K562 (cell line): ENCODE measurements at regions not wholly inside any gene's neighbourhood (a gene's known extent, or its start where the extent isn't known, plus 50 kb on each side); places are given as distances from the start of the nearest gene placed in this dataset.

Experiments
- ATAC-seq: fragments of 200-7000 bp; cut with Tn5 transposase; 3 replicates; pipeline ENCODE4 v1.9.1; 2020; ENCODE audit warnings: moderate library complexity
- BruUV-seq: library from RNA; stranded (reverse); fragments of 400-500 nt; replicated peaks from 2 replicates; lab custom pipeline; 2021; lab: Mats Ljungman, UMichigan
- CTCF ChIA-PET: fragments of 300-600 bp; formaldehyde crosslinking; extraction: SDS; loops from one replicate; lab custom pipeline; 2021; ENCODE audit warnings: low intra/inter-chr PET ratio; lab: Yijun Ruan, JAX
- POLR2A ChIA-PET: fragments of 300-600, 350-650 bp; sonication (Branson Sonifier 250); formaldehyde crosslinking; extraction: SDS; loops from one replicate; lab custom pipeline; 2021; ENCODE audit warnings: antibody characterized with exemption, inconsistent platforms; lab: Yijun Ruan, JAX
- DNase-seq, 4 experiments: peaks; one replicate each; pipeline versions ENCODE4 v3.0.0 to v3.0.0-alpha.2; 2011 to 2018; ENCODE audit warnings: low spot score in 3 of 4, mixed read lengths in 3 of 4; ENCODE audit errors: extremely low read depth in 1 of 4
- FAIRE-seq: peaks from 2 replicates; lab custom pipeline; 2011; peaks lifted over from hg19 to GRCh38; lab: Jason Lieb, UNC
- H2AFZ ChIP-seq: 2 replicates; pipeline ENCODE4 v1.6.0; 2011; ENCODE audit warnings: low read depth, low read length, control low read depth, inconsistent platforms
- H3K27ac ChIP-seq: fragments of 200-600 bp; 3 replicates; pipeline ENCODE4 v1.8.0; 2011; ENCODE audit warnings: low read depth, mild to moderate bottlenecking, control low read depth, inconsistent platforms, low read length, moderate library complexity, mixed read lengths; ENCODE audit errors: extremely low read depth
- H3K27me3 ChIP-seq, 2 experiments: fragments of 300-600 bp in 1 of 2; 2 replicates in 1 of 2; 3 replicates in 1 of 2; pipeline versions ENCODE4 v1.6.0 to v1.8.0; 2011; ENCODE audit warnings: inconsistent platforms in 2 of 2, low read length in 2 of 2, mild to moderate bottlenecking in 1 of 2, mixed read lengths in 1 of 2, moderate library complexity in 1 of 2; ENCODE audit not compliant: control insufficient read depth in 2 of 2, insufficient read depth in 2 of 2
- H3K36me3 ChIP-seq: fragments of 300-600 bp; 3 replicates; pipeline ENCODE4 v1.8.0; 2011; ENCODE audit warnings: mild to moderate bottlenecking, low read length, inconsistent platforms; ENCODE audit not compliant: control insufficient read depth, insufficient read depth
- H3K4me1 ChIP-seq, 2 experiments: fragments of 200-600 bp in 1 of 2; replicated peaks in 1 of 2; 2 replicates in 1 of 2; 3 replicates in 1 of 2; pipeline versions ENCODE4 v1.5.1 to v1.8.0; 2011; ENCODE audit warnings: inconsistent platforms in 2 of 2, low read length in 2 of 2, mild to moderate bottlenecking in 1 of 2, mixed read lengths in 1 of 2, moderate library complexity in 1 of 2; ENCODE audit not compliant: control insufficient read depth in 2 of 2, insufficient read depth in 2 of 2
- H3K4me2 ChIP-seq: 2 replicates; pipeline ENCODE4 v1.6.1; 2011; ENCODE audit warnings: low read length, control low read depth, inconsistent platforms, mixed read lengths; ENCODE audit not compliant: insufficient read depth
- H3K4me3 ChIP-seq: fragments of 200-600 bp; sonication (generic), shearing (Covaris generic); 2 replicates; pipeline ENCODE4 v1.5.1; 2016; ENCODE audit warnings: control low read depth, inconsistent platforms
- H3K79me2 ChIP-seq: fragments of 200-600 bp; 3 replicates; pipeline ENCODE4 v1.8.0; 2011; ENCODE audit warnings: low read length, inconsistent platforms; ENCODE audit not compliant: control insufficient read depth, insufficient read depth
- H3K9ac ChIP-seq, 2 experiments: 2 replicates each; pipeline versions ENCODE4 v1.6.0 to v1.6.1; 2011; ENCODE audit warnings: low read depth in 2 of 2, low read length in 2 of 2, control low read depth in 1 of 2, inconsistent platforms in 1 of 2, mild to moderate bottlenecking in 1 of 2, mixed read lengths in 1 of 2; ENCODE audit not compliant: insufficient read depth in 1 of 2
- H3K9me1 ChIP-seq: one replicate; pipeline ENCODE4 v1.6.0; 2011; ENCODE audit warnings: inconsistent platforms, mild to moderate bottlenecking, low read length, moderate library complexity; ENCODE audit not compliant: control insufficient read depth, insufficient read depth
- H3K9me3 ChIP-seq: replicated peaks from 2 replicates; pipeline ENCODE4 v1.5.1; 2011; ENCODE audit warnings: low read depth, low read length, inconsistent platforms; ENCODE audit not compliant: control insufficient read depth, insufficient read depth
- H4K20me1 ChIP-seq: replicated peaks from 2 replicates; pipeline ENCODE4 v1.6.1; 2011; ENCODE audit warnings: low read length, inconsistent platforms, mixed read lengths; ENCODE audit not compliant: control insufficient read depth, insufficient read depth
- CC2D1A ChIP-seq: fragments of 450-650 bp; IDR thresholded peaks from 2 replicates; pipeline ENCODE4 v1.6.1; 2017; ENCODE audit warnings: mild to moderate bottlenecking
- NR2C1 ChIP-seq, 2 experiments: fragments of 450-650 bp; IDR thresholded peaks; 2 replicates each; pipeline ENCODE4 v1.6.1; 2017; ENCODE audit warnings: mild to moderate bottlenecking in 2 of 2, antibody characterized with exemption in 1 of 2, inconsistent platforms in 1 of 2, missing compliant biosample characterization in 1 of 2, missing genetic modification characterization in 1 of 2
- PHB2 ChIP-seq: fragments of 450-650 bp; IDR thresholded peaks from 2 replicates; pipeline ENCODE4 v1.6.1; 2017; ENCODE audit warnings: low read depth
- SAP30 ChIP-seq: fragments of 200-600 bp; sonication (generic); IDR thresholded peaks from 2 replicates; pipeline ENCODE4 v1.6.1; 2012; ENCODE audit warnings: borderline replicate concordance, low read depth, mild to moderate bottlenecking, moderate library complexity, low read length, control low read depth, inconsistent platforms; ENCODE audit not compliant: insufficient read depth, poor library complexity, severe bottlenecking
- SREBF1 ChIP-seq: fragments of 150-350 bp; IDR thresholded peaks from 2 replicates; pipeline ENCODE4 v1.6.1; 2014; ENCODE audit warnings: antibody characterized with exemption, low read depth, low read length, borderline replicate concordance
- STAG1 ChIP-seq: sonication (generic); formaldehyde crosslinking; IDR thresholded peaks from 2 replicates; pipeline ENCODE4 v1.5.0; 2020; ENCODE audit warnings: missing genetic modification reagents, borderline replicate concordance
- TARDBP ChIP-seq: fragments of 450-650 bp; IDR thresholded peaks from 2 replicates; pipeline ENCODE4 v1.6.1; 2016
- ZC3H4 ChIP-seq: sonication (generic); formaldehyde crosslinking; IDR thresholded peaks from 2 replicates; pipeline ENCODE4 v1.9.0; 2021; ENCODE audit warnings: missing genetic modification reagents, borderline replicate concordance
- ZNF395 ChIP-seq: fragments of 200-800 bp; sonication (Bioruptor generic); IDR thresholded peaks from 2 replicates; pipeline ENCODE4 v1.6.1; 2017; ENCODE audit warnings: missing genetic modification characterization, missing compliant biosample characterization
- WGBS: fragments of 100-300 bp; shearing (Covaris generic); methylation state at CpG from one replicate; pipeline ENCODE4 v1.1.6; 2016; ENCODE audit warnings: low coverage, mixed read lengths; ENCODE audit not compliant: insufficient coverage; ENCODE audit errors: missing lambda C conversion rate; 5-methylcytosine and 5-hydroxymethylcytosine counted together
- in situ Hi-C: fragments of 300-500 bp; cut with MboI; formaldehyde crosslinking; loops from 4 replicates; pipeline ENCODE4 v1.15.0; 2018; ENCODE audit warnings: inconsistent platforms, mixed read lengths
- intact Hi-C: fragments of 100-400 bp; cut with micrococcal nuclease; formaldehyde crosslinking; loops from 2 replicates; pipeline ENCODE4 v1.14.2; 2022
- TF ChIP-seq, protein P1 (sequence below): sonication (generic); formaldehyde crosslinking; IDR thresholded peaks from 2 replicates; pipeline ENCODE4 v1.8.1; 2022; ENCODE audit warnings: missing genetic modification reagents

- H3K4me3 ChIP-seq: no peak overlapping the region
- no peaks in the 10 kb centered on the region for H3K9me1 ChIP-seq
- POLR2A ChIA-PET: no interaction called here
- CTCF ChIA-PET: no interaction called here
- no peak overlapping the region for H3K27ac ChIP-seq
- WGBS: under 1% methylated on average over 14 of the region's 14 CpGs
- ATAC-seq (no peak), FAIRE-seq (no peak), DNase-seq (no peak)
- no peak overlapping the region for H3K9ac ChIP-seq
- H4K20me1 ChIP-seq: no peaks in the 10 kb centered on the region; the same call in 1 of the 2 replicates
- no TSS peak for BruUV-seq
- no peak overlapping the region for H3K4me2 ChIP-seq
- no peaks in the 10 kb centered on the region for H3K4me1 ChIP-seq
- H3K27me3 ChIP-seq: peaks cover 0 to 25% of the 10 kb centered on the region in 2 experiments; a peak in 2 of 5 replicates
- intact Hi-C loops (no loop called here), in situ Hi-C loops (no loop called here)
- no peaks in the 10 kb centered on the region for H3K79me2 ChIP-seq
- H3K9me3 ChIP-seq: no peaks in the 10 kb centered on the region
- H3K36me3 ChIP-seq: no peaks in the 10 kb centered on the region
- TF ChIP-seq STAG1 (no peak), ZC3H4 (CRISPR knock-in tag) (no peak), PHB2 (no peak), NR2C1 (IDR thresholded peaks at IDR 0.05) (no peak), NR2C1 (tag; IDR thresholded peaks at IDR 0.05) (no peak), SAP30 (no peak), ZNF395 (CRISPR knock-in tag) (no peak), SREBF1 (no peak), CC2D1A (no peak), TARDBP (no peak)
- TF ChIP-seq, protein P1, sequence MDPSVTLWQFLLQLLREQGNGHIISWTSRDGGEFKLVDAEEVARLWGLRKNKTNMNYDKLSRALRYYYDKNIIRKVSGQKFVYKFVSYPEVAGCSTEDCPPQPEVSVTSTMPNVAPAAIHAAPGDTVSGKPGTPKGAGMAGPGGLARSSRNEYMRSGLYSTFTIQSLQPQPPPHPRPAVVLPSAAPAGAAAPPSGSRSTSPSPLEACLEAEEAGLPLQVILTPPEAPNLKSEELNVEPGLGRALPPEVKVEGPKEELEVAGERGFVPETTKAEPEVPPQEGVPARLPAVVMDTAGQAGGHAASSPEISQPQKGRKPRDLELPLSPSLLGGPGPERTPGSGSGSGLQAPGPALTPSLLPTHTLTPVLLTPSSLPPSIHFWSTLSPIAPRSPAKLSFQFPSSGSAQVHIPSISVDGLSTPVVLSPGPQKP (CRISPR knock-in tag): no peak
- no peak overlapping the region for H2AFZ ChIP-seq
Measured at GRCh38 chr5:2148312-2149194, 265.8 kb upstream of the IRX4 start.
